ENCODE measurements at regions not wholly inside any gene's neighbourhood (a gene's known extent, or its start where the extent isn't known, plus 50 kb on each side); places are given as distances from the start of the nearest gene placed in this dataset.

DNA sequence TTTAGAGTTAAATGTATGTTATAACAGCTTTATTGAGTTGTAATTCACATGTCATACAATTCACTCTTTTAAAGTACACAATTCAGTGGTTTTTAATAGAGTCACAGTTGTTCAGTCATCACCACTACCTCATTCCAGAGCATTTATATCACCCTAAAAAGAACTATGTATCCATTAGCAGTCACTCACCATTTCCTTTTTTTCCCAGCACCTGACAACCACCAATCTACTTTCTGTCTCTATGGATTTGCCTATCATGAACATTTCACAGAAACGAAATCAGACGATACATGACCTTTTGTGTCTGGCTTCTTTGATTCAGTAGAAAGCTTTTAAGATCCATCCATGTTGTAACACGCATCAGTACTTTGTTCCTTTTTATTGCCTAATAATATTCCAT lies 52.9 kb upstream of the FRAS1 start:
- DNase-seq (ENCODE audit: low read depth, low spot score) (no peak), FAIRE-seq (no peak)
- Histone ChIP-seq H3K4me2 (ENCODE audit: insufficient read depth, low read length) (no peak overlapping the region), H3K27me3 (ENCODE audit: control insufficient read depth in 2 of 2, insufficient read depth in 2 of 2, low read length in 2 of 2) (no peaks in the 10 kb centered on the region), H4K20me1 (replicated peaks; ENCODE audit: control insufficient read depth, extremely low read depth, insufficient read depth, low read length) (no peaks in the 10 kb centered on the region), H3K4me1 (ENCODE audit: control insufficient read depth, extremely low read depth, insufficient read depth, low read length) (no peaks in the 10 kb centered on the region), H3K4me3 (replicated peaks in 1 of 3; ENCODE audit: insufficient read depth in 1 of 3, low read depth in 1 of 3, low read length in 3 of 3) (no peak overlapping the region), H3K9me3 (replicated peaks; ENCODE audit: control insufficient read depth, insufficient read depth, low read length) (no peaks in the 10 kb centered on the region), H3K36me3 (ENCODE audit: control insufficient read depth in 2 of 2, extremely low read depth in 1 of 2, insufficient read depth in 2 of 2, low read length in 2 of 2) (no peaks in the 10 kb centered on the region), H3K9me1 (replicated peaks; ENCODE audit: control insufficient read depth, extremely low read depth, insufficient read depth, low read length) (no peaks in the 10 kb centered on the region), H3K9ac (replicated peaks; ENCODE audit: extremely low read depth, insufficient read depth, low read length) (no peak overlapping the region), H3K79me2 (ENCODE audit: control insufficient read depth, insufficient read depth, low read length) (no peaks in the 10 kb centered on the region), H2AFZ (ENCODE audit: low read depth, low read length) (no peak overlapping the region), H3K27ac (ENCODE audit: insufficient read depth, low read depth, low read length) (no peak overlapping the region)
- dilution Hi-C loops (cut with MboI; ENCODE audit: extremely low pct_ligation_motif_present, low sequenced_read_pairs): no loop called here
- BruUV-seq (replicated peaks): no TSS peak
- intact Hi-C loops (cut with micrococcal nuclease): no loop called here
- POLR2A ChIA-PET: no interaction called here
- CTCF ChIA-PET: interaction anchor here (2.8 kb wide), 1 partner anchor 10 kb away, joined by 10 read pairs; no protein-coding TSS in a partner anchor
- TF ChIP-seq POLR2A (IDR thresholded peaks at IDR 0.05; ENCODE audit: low read depth, low read length) (no peak), EZH2 (IDR thresholded peaks at IDR 0.05; ENCODE audit: borderline replicate concordance, low read depth, low read length, severe bottlenecking) (no peak), GATA2 (IDR thresholded peaks at IDR 0.05; ENCODE audit: insufficient read depth, insufficient read length, low read depth, low read length) (no peak), MAX (IDR thresholded peaks at IDR 0.05; ENCODE audit: insufficient read depth, insufficient read length) (no peak), CTCF (IDR thresholded peaks at IDR 0.05; ENCODE audit: extremely low read depth in 1 of 2, insufficient read depth in 1 of 2, low read depth in 1 of 2, low read length in 2 of 2) (no peak), JUN (IDR thresholded peaks at IDR 0.05; ENCODE audit: borderline replicate concordance, insufficient read depth, insufficient read length, low read depth) (no peak), FOS (IDR thresholded peaks at IDR 0.05; ENCODE audit: borderline replicate concordance, insufficient read depth, low read length) (no peak), POLR2AphosphoS5 (IDR thresholded peaks at IDR 0.05; ENCODE audit: insufficient read depth, low read depth, low read length) (no peak), MYC (IDR thresholded peaks at IDR 0.05; ENCODE audit: low read depth, low read length) (no peak)
